ENCODE measurements at regions not wholly inside any gene's neighbourhood (a gene's known extent, or its start where the extent isn't known, plus 50 kb on each side); places are given as distances from the start of the nearest gene placed in this dataset.
A peak's percentile ranks its signal among the peaks of the same experiment; 100 is the strongest.

- Histone ChIP-seq H3K27me3 (ENCODE audit: control insufficient read depth in 1 of 2, insufficient read depth in 2 of 2, low read length in 2 of 2) (no peaks in the 10 kb centered on the region), H3K27ac (ENCODE audit: extremely low read length, insufficient read depth, low read length) (peak overlapping the region; percentile 50), H3K36me3 (replicated peaks in 1 of 2; ENCODE audit: control insufficient read depth in 1 of 2, insufficient read depth in 2 of 2, low read length in 2 of 2) (no peaks in the 10 kb centered on the region), H3K4me1 (ENCODE audit: insufficient read depth, low read length) (peaks cover 35% of the 10 kb centered on the region), H3K9ac (ENCODE audit: insufficient read depth, low read depth, low read length) (no peak overlapping the region), H3K4me2 (ENCODE audit: low read depth, low read length) (peak overlapping the region; percentile 41; the same call in 1 of the 2 replicates), H4K20me1 (ENCODE audit: insufficient read depth, low read length) (no peaks in the 10 kb centered on the region), H3K79me2 (ENCODE audit: insufficient read depth, low read length) (no peaks in the 10 kb centered on the region), H3K9me3 (ENCODE audit: low read length) (no peaks in the 10 kb centered on the region), H2AFZ (ENCODE audit: low read length) (peak overlapping the region; percentile 52), H3K4me3 (replicated peaks in 1 of 3; ENCODE audit: insufficient read depth in 1 of 3, low read depth in 2 of 3, low read length in 3 of 3) (no peak overlapping the region)
- TF ChIP-seq ZBTB20 (CRISPR knock-in tag; IDR thresholded peaks at IDR 0.05; ENCODE audit: borderline replicate concordance, low read depth) (no peak), ZNF446 (CRISPR knock-in tag; IDR thresholded peaks at IDR 0.05) (no peak), SALL2 (CRISPR knock-in tag; IDR thresholded peaks at IDR 0.05) (no peak), CHD2 (IDR thresholded peaks at IDR 0.05; ENCODE audit: low read depth, low read length) (no peak), ZNF510 (CRISPR knock-in tag; IDR thresholded peaks at IDR 0.05; ENCODE audit: low read depth) (no peak), ZNF672 (CRISPR knock-in tag; IDR thresholded peaks at IDR 0.05) (no peak), ATF2 (CRISPR knock-in tag; IDR thresholded peaks at IDR 0.05) (no peak), FOSL1 (CRISPR knock-in tag; IDR thresholded peaks at IDR 0.05; ENCODE audit: borderline replicate concordance) (no peak), SOX13 (IDR thresholded peaks at IDR 0.05) (no peak), SOX13 (CRISPR knock-in tag; conservative IDR thresholded peaks at IDR 0.05 in 1 of 2, IDR thresholded peaks at IDR 0.05 in 1 of 2) (no peak), ZNF792 (CRISPR knock-in tag; IDR thresholded peaks at IDR 0.05) (no peak), HOXD1 (CRISPR knock-in tag; IDR thresholded peaks at IDR 0.05) (no peak), ZNF143 (CRISPR knock-in tag; IDR thresholded peaks at IDR 0.05) (no peak), ZNF33B (CRISPR knock-in tag; IDR thresholded peaks at IDR 0.05) (no peak), ZNF343 (CRISPR knock-in tag; IDR thresholded peaks at IDR 0.05) (no peak), TERF1 (CRISPR knock-in tag; IDR thresholded peaks at IDR 0.05) (no peak), FOXO1 (CRISPR knock-in tag; IDR thresholded peaks at IDR 0.05) (no peak)
- intact Hi-C loops (cut with micrococcal nuclease; ENCODE audit: unreplicated experiment): no loop called here
- ChIA-PET CTCF (ENCODE audit: low intra/inter-chr PET ratio, low total read pairs) (no interaction called here), POLR2A (no interaction called here)
- no peak for ATAC-seq
- 37% methylated on average over 3 of the region's 3 CpGs for WGBS (ENCODE audit: low lambda C conversion rate)
- in situ Hi-C loops (cut with HindIII; ENCODE audit: extremely low pct_ligation_motif_present, low pct_unique_long_range_greater_than_20kb): no loop called here
- no peak for FAIRE-seq
- DNase-seq (ENCODE audit: low spot score): no peak
- BruUV-seq (replicated peaks): no TSS peak
Observed at GRCh38 chr7:33738260-33738935, 166.9 kb upstream of the BMPER start.

All from HepG2 (cell line).